ENCODE measurements at regions not wholly inside any gene's neighbourhood (a gene's known extent, or its start where the extent isn't known, plus 50 kb on each side); places are given as distances from the start of the nearest gene placed in this dataset.

- CTCF ChIA-PET: no interaction called here
- no peak for TF ChIP-seq CTCF (IDR thresholded peaks at IDR 0.05; ENCODE audit: control extremely low read depth, extremely low read depth, low read depth, missing control alignments)
- no peak for DNase-seq (ENCODE audit: extremely low spot score)
- POLR2A ChIA-PET: no interaction called here
Observed at GRCh38 chr13:50474088-50474662, 369.3 kb downstream of the DLEU7 start.

DNA sequence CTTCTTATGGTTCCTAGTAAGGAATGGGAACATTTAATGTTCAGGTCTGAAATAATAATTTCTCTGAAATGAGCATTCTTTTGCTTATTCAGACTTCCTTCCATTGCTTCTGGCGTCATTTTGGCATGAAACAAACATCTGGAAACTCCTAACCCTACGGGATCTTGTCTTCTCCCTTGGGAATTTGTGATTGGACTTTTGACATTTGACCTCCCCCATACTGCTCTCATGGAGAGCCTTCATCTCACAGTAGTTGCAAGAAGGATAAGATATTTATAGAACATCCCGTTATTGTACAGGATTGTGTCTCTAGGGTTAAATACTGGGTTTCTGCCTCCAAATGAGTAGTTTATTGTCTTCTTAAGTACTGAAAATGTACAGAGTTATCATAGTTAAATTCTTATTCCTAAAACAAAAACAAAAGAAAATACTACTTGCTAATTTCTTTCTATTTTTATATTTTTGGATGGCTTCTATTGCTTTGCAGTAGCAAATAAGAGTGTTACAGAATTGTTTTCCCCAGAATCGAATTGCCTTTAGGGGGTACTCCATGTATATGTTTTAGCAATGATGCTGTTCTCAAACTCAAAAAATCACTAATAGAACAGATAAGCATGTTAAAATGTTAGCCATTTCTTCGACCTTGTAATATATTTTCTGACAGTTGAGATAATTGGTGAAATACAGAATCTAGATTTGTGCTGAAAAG lies 366.8 kb downstream of the DLEU7 start:
- POLR2A ChIA-PET: no interaction called here
- CTCF ChIA-PET: no interaction called here
- no peak for DNase-seq (ENCODE audit: extremely low spot score)
- TF ChIP-seq CTCF (IDR thresholded peaks at IDR 0.05; ENCODE audit: control extremely low read depth, extremely low read depth, low read depth, missing control alignments): no peak

DNA sequence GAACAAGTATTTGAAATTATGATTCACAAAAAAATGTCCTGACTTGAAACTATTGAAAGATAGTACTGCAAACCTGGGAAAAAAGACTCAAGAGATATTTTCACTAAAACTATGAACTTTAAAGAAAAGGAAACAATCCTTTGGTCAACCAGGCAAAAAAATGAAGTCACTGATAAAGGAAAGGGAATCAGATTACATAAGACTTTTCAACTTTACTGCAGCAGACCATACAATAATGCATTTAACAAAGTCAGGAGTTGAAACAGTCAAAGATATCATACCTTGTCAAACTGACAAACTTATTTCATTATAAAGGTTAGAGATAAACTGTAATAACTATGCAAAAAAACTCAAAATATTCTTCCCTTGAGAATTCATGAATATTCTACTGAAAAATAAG lies 361.6 kb downstream of the DLEU7 start:
- ChIA-PET POLR2A (no interaction called here), CTCF (no interaction called here)

GRCh38 chr13:50483416-50483815 lies 360.1 kb downstream of the DLEU7 start:
- POLR2A ChIA-PET: no interaction called here
- CTCF ChIA-PET: interaction anchor here (1.6 kb wide), 1 partner anchor 9 kb away, joined by 3 read pairs; no protein-coding TSS in a partner anchor
- no peak for DNase-seq (ENCODE audit: extremely low spot score)
- no peak for TF ChIP-seq CTCF (IDR thresholded peaks at IDR 0.05; ENCODE audit: control extremely low read depth, extremely low read depth, low read depth, missing control alignments)

More for the DNA sequence above, 361.6 kb downstream of the DLEU7 start:
- no peak for TF ChIP-seq CTCF (IDR thresholded peaks at IDR 0.05; ENCODE audit: control extremely low read depth, extremely low read depth, low read depth, missing control alignments)
- DNase-seq (ENCODE audit: extremely low spot score): no peak

DNA sequence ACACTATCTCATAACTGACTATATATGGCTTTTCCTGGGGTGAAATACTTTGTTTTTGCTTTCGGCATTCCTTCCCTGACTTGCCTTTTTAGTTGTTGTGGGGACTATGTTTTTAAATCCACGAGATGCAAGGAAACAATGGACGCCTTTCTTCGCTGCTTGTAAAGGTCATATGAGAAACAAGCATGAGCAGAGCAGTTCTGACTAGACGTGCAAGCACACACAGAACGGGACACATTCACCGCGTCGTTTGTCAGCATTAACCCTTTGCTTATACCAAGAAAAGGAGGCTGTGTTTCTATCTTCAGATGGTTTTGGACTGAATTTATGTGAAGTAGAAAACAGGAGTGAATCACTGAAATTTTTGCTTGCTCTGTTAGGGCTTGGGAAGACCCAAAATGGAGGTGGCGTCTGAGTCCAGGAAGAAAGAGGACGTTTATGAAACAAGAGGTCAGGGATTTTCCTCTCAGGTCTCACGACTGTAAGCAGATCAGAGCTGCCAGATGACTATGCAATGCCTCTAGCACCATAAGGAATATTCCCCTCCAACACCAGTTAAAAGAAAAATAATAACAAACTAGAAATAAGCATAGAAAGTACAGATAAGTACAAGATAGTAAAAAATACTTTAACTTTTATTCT lies 358.9 kb downstream of the DLEU7 start:
- POLR2A ChIA-PET: no interaction called here
- TF ChIP-seq CTCF (IDR thresholded peaks at IDR 0.05; ENCODE audit: control extremely low read depth, extremely low read depth, low read depth, missing control alignments): no peak
- DNase-seq (ENCODE audit: extremely low spot score): no peak
- CTCF ChIA-PET: interaction anchor here (1.6 kb wide), 1 partner anchor 8 kb away, joined by 3 read pairs; no protein-coding TSS in a partner anchor

DNA sequence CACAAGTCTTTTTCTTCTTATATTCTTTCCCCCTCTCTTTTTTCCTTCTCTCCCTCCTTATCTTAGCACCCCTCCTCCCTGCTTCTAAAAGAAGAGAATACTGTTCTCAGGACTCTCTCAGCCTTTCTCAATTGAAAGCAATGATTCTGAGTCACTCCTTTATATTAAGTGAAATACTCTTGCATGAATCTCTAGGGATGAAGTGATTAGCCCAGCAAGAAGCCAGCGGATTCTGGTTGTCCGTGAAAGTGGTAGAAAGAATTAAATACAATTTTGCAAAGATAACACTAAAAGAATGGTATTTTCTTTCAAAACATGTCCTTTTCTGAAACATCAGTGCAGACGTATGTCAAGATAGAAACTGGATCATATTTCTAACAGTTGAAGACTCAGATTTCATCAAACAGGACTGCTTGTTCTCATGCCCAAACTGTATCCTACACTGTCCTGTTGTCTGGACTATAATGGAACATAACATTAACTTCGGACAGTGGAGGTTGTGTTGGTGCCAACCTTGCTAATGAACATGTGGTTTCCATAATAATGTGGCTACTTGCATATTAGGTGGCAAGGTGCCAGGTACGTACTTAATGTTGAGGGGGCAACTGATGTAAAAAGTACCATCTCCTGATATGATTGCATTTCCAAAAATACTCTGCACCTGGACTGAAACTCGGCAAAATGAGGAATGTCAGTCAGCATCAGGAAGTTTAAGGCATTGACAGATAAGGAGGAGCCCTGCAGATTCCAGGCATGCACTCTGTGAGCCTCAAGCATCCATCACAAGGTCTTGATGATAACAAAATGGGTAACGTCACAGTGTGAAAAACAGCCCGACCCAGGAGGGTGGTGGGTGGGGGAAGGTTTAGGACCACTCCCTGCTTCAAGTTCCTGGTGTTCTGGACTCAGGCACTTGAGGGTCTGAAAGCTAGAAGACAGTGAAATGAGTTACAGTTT lies 357.2 kb downstream of the DLEU7 start:
- POLR2A ChIA-PET: no interaction called here
- CTCF ChIA-PET: no interaction called here

More for the DNA sequence above, 357.2 kb downstream of the DLEU7 start:
- no peak for DNase-seq (ENCODE audit: extremely low spot score)
- no peak for TF ChIP-seq CTCF (IDR thresholded peaks at IDR 0.05; ENCODE audit: control extremely low read depth, extremely low read depth, low read depth, missing control alignments)
